ENCODE measurements at regions not wholly inside any gene's neighbourhood (a gene's known extent, or its start where the extent isn't known, plus 50 kb on each side); places are given as distances from the start of the nearest gene placed in this dataset.

GRCh38 chr6:113405326-113406047 lies 451.7 kb upstream of the MARCKS start:
- no peak for DNase-seq (ENCODE audit: low read depth in 1 of 2, low spot score in 1 of 2)
- Histone ChIP-seq H3K27ac (replicated peaks) (no peak overlapping the region), H3K27me3 (ENCODE audit: insufficient read depth, poor library complexity, severe bottlenecking) (no peaks in the 10 kb centered on the region), H3K4me3 (replicated peaks; ENCODE audit: insufficient read depth, low read length) (no peak overlapping the region)
- TF ChIP-seq CTCF (IDR thresholded peaks at IDR 0.05; ENCODE audit: insufficient read depth, low read length): no peak
- TF ChIP-seq SPI1 (IDR thresholded peaks at IDR 0.05; ENCODE audit: borderline replicate concordance, low read depth): no peak
- no peak for TF ChIP-seq POLR2AphosphoS5 (IDR thresholded peaks at IDR 0.05; ENCODE audit: low read depth)
- TF ChIP-seq REST (IDR thresholded peaks at IDR 0.05; ENCODE audit: insufficient replicate concordance, low read depth): no peak
- TF ChIP-seq GABPA (IDR thresholded peaks at IDR 0.05; ENCODE audit: low read depth): no peak

GRCh38 chr6:113406048-113406695 lies 451.0 kb upstream of the MARCKS start:
- Histone ChIP-seq H3K4me3 (replicated peaks; ENCODE audit: insufficient read depth, low read length) (no peak overlapping the region), H3K27ac (replicated peaks) (no peak overlapping the region), H3K27me3 (ENCODE audit: insufficient read depth, poor library complexity, severe bottlenecking) (no peaks in the 10 kb centered on the region)
- TF ChIP-seq REST (IDR thresholded peaks at IDR 0.05; ENCODE audit: insufficient replicate concordance, low read depth): no peak
- TF ChIP-seq POLR2AphosphoS5 (IDR thresholded peaks at IDR 0.05; ENCODE audit: low read depth): no peak
- TF ChIP-seq GABPA (IDR thresholded peaks at IDR 0.05; ENCODE audit: low read depth): no peak
- no peak for TF ChIP-seq SPI1 (IDR thresholded peaks at IDR 0.05; ENCODE audit: borderline replicate concordance, low read depth)
- TF ChIP-seq CTCF (IDR thresholded peaks at IDR 0.05; ENCODE audit: insufficient read depth, low read length): no peak
- no peak for DNase-seq (ENCODE audit: low read depth in 1 of 2, low spot score in 1 of 2)

- H3K27me3 ChIP-seq (ENCODE audit: insufficient read depth, poor library complexity, severe bottlenecking): no peaks in the 10 kb centered on the region
- TF ChIP-seq SPI1 (IDR thresholded peaks at IDR 0.05; ENCODE audit: borderline replicate concordance, low read depth) (no peak), POLR2AphosphoS5 (IDR thresholded peaks at IDR 0.05; ENCODE audit: low read depth) (no peak), CTCF (IDR thresholded peaks at IDR 0.05; ENCODE audit: insufficient read depth, low read length) (no peak)
- peak in 1 of 2 experiments; percentile 13 for DNase-seq (ENCODE audit: low read depth in 1 of 2, low spot score in 1 of 2)
- no peak overlapping the region for H3K27ac ChIP-seq (replicated peaks)
- no peak overlapping the region for H3K4me3 ChIP-seq (replicated peaks; ENCODE audit: insufficient read depth, low read length)
Observed at GRCh38 chr6:113411011-113411410, 446.1 kb upstream of the MARCKS start.
